ENCODE measurements at regions not wholly inside any gene's neighbourhood (a gene's known extent, or its start where the extent isn't known, plus 50 kb on each side); places are given as distances from the start of the nearest gene placed in this dataset.

- POLR2A ChIA-PET (ENCODE audit: low non-redundant PET) = no interaction called here
- H3K27ac ChIP-seq = no peak overlapping the region
- DNase-seq (ENCODE audit: low spot score) = no peak
- CTCF ChIA-PET = no interaction called here
- TF ChIP-seq, protein P1, sequence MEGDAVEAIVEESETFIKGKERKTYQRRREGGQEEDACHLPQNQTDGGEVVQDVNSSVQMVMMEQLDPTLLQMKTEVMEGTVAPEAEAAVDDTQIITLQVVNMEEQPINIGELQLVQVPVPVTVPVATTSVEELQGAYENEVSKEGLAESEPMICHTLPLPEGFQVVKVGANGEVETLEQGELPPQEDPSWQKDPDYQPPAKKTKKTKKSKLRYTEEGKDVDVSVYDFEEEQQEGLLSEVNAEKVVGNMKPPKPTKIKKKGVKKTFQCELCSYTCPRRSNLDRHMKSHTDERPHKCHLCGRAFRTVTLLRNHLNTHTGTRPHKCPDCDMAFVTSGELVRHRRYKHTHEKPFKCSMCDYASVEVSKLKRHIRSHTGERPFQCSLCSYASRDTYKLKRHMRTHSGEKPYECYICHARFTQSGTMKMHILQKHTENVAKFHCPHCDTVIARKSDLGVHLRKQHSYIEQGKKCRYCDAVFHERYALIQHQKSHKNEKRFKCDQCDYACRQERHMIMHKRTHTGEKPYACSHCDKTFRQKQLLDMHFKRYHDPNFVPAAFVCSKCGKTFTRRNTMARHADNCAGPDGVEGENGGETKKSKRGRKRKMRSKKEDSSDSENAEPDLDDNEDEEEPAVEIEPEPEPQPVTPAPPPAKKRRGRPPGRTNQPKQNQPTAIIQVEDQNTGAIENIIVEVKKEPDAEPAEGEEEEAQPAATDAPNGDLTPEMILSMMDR (conservative IDR thresholded peaks at IDR 0.05; ENCODE audit: low read depth) = no peak
Measured at GRCh38 chr14:49527221-49527620, 59.0 kb downstream of the RPS29 start.

GRCh38 chr14:49526101-49526500, 60.1 kb downstream of the RPS29 start:
- DNase-seq (ENCODE audit: low spot score) = no peak
- ChIA-PET POLR2A (ENCODE audit: low non-redundant PET) (no interaction called here), CTCF (no interaction called here)
- no peak overlapping the region for H3K27ac ChIP-seq
- TF ChIP-seq, protein P1 (conservative IDR thresholded peaks at IDR 0.05; ENCODE audit: low read depth) = no peak

DNA sequence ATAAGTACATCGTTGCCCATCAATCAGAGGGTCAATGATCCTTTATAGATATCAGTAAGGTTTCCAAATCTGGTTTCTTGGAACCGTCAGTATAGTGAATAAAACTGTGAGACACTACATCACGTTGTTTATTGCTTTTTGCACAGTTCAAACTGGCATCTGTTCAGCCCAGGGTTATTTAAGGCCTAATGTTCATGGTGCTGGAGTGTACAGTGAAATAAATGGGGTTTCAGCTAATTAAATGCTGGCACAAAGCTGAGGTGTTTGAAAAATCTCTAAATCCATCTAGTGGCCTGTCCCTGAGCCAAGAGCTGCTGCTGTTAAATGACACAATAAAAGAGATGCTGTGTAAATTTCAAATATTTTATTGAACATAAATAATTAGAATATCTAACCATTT, 69.9 kb downstream of the RPS29 start:
- POLR2A ChIA-PET (ENCODE audit: low non-redundant PET) = no interaction called here
- TF ChIP-seq, protein P1 (conservative IDR thresholded peaks at IDR 0.05; ENCODE audit: low read depth) = no peak
- CTCF ChIA-PET = interaction anchor here (0.7 kb wide), 1 partner anchor 18 kb away, joined by 3 read pairs; no protein-coding TSS in a partner anchor
- no peak for DNase-seq (ENCODE audit: low spot score)
- H3K27ac ChIP-seq = no peak overlapping the region

GRCh38 chr14:49512571-49512970, 73.6 kb downstream of the RPS29 start:
- DNase-seq (ENCODE audit: low spot score) = no peak
- ChIA-PET POLR2A (ENCODE audit: low non-redundant PET) (no interaction called here), CTCF (no interaction called here)
- H3K27ac ChIP-seq = no peak overlapping the region
- TF ChIP-seq, protein P1 (conservative IDR thresholded peaks at IDR 0.05; ENCODE audit: low read depth) = no peak

DNA sequence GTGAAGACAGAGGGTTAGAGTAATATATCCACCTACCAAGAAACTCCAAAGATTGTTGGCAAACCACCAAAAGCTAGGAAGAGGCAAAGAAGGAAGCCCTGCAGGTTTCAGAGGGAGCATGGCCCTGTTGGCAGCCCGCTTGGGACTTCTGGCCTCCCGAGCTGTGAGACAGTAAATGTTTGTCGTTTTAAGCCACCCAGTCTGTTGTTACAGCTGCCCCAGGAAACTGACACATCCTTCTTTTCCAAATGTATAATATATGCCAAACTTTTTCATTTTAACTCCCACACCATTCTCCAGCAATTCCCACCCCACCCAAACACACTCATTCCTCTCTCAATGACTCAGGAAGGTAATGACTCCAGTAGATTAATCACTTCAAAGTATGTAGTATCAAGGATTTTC, 74.0 kb downstream of the RPS29 start:
- ChIA-PET CTCF (interaction anchor here (0.6 kb wide), 1 partner anchor 982 kb away, joined by 5 read pairs; no protein-coding TSS in a partner anchor), POLR2A (ENCODE audit: low non-redundant PET) (no interaction called here)
- H3K27ac ChIP-seq = peak overlapping the region; percentile 53; the same call in 1 of the 2 replicates
- DNase-seq (ENCODE audit: low spot score) = peak; percentile 86
- TF ChIP-seq, protein P1 (conservative IDR thresholded peaks at IDR 0.05; ENCODE audit: low read depth) = no peak

- no peak for DNase-seq (ENCODE audit: low spot score)
Measured at GRCh38 chr14:49508124-49508523, 78.1 kb downstream of the RPS29 start.

More at GRCh38 chr14:49508124-49508523, 78.1 kb downstream of the RPS29 start:
- POLR2A ChIA-PET (ENCODE audit: low non-redundant PET) = no interaction called here
- no peak overlapping the region for H3K27ac ChIP-seq
- TF ChIP-seq, protein P1 (conservative IDR thresholded peaks at IDR 0.05; ENCODE audit: low read depth) = no peak
- CTCF ChIA-PET = no interaction called here
